ENCODE measurements at regions not wholly inside any gene's neighbourhood (a gene's known extent, or its start where the extent isn't known, plus 50 kb on each side); places are given as distances from the start of the nearest gene placed in this dataset.

- no peak for DNase-seq (ENCODE audit: low read depth)
These were observed 205.9 kb upstream of the IL12B start for GRCh38 chr5:159536166-159536565.

DNA sequence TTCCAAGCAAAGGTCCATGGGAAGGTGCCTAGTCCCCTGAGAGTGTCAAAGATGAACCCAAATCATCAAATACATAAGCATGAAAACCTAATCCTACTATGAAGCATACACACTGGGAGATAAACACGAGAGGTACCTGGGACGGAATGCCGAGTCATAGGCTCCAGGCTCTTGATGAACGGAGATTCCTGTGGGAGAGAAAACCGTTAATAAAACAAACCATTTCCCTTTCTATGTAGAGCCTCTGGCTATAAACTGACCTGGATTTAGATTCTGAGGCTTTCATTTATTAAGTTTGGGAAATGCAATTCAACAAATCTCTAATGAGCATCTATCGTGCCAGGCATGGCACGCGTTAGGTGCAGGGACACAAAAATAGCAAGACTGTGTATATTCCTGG lies 206.4 kb upstream of the IL12B start:
- no peak for DNase-seq (ENCODE audit: low read depth)

GRCh38 chr5:159539678-159540077 lies 209.4 kb upstream of the IL12B start:
- DNase-seq (ENCODE audit: low read depth) = no peak

DNA sequence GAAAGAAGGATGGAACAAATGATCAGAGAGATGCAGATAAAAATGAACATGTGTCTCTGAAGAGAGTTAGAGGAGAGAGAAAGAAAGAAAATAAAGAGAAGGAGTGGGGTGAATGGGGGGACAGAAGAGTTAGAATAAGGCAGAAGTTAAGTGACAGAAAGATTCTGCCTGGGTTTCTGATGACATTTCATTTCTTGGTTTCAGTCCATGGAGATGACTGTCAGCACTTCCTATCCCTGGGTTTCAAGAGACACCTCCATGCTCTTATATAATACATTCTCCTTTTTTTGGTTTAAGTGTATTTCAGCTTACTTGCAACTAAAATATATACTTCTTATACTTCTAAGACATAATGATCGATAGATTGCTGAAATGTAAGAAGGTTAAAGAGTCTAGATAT lies 213.0 kb upstream of the IL12B start:
- no peak for DNase-seq (ENCODE audit: low read depth)

DNA sequence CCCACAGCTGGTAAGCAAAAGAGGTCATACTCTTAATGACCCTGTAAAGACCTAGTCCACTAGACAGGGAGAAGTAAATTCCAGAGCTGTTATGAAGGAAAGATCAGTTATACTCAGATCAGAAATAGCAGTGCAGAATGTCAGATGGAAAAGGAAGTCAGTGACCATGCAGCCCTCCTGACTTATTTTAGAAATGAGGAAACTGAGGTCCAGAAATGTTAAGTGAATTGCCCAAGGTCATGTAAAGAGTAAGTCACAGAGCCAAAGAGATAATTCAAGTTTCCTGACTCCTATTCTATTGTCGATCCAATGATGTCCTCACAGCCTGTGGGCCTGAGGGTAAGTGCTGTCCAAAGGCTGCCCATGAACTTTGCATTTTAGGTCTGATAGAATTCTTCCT lies 214.9 kb upstream of the IL12B start:
- DNase-seq (ENCODE audit: low read depth) = no peak

- DNase-seq (ENCODE audit: low read depth) = no peak
These were observed 217.3 kb upstream of the IL12B start for GRCh38 chr5:159547466-159548195.

DNA sequence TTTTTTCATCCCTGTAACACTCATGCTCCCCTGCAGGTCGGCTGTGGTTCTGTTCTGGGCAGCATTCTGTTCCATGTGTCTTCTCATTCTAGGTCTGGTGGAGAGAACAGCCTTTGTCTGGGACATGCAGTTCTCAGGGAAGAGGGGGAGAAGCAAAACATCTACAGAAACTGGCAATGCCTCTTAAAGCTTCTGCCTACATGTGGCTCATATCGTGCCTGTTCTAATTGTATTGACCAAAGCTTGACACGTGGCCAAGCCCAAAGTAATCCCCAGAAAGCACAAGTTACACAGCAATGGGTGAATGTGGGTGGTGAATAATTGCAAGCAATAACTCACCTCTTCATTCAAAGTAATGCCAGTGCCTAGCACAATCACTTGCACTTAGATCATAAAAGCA lies 218.2 kb upstream of the IL12B start:
- DNase-seq (ENCODE audit: low read depth) = no peak

GRCh38 chr5:159549046-159549445 lies 218.8 kb upstream of the IL12B start:
- DNase-seq (ENCODE audit: low read depth) = no peak

- no peak for DNase-seq (ENCODE audit: low read depth)
These were observed 220.7 kb upstream of the IL12B start for GRCh38 chr5:159550951-159551350.

DNA sequence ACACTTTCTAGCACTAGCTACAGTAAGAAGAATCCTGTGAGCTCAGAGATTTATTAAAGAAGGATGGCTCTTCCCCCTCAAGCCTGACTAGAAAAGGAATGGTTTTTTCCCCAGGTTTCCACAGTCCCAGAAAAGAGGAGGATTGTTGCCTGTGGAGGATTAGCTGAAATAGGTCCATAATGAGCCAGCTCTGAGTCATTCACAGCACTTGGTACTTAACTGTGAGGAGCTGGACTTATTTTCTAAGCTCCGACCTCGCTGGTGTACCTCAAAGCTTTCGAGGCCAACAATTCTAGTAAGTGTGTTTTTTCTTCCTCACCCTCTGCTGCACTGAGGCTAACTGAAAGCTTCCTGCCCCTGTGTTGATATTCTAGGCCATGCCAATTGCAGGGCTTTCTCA lies 222.5 kb upstream of the IL12B start:
- no peak for DNase-seq (ENCODE audit: low read depth)

DNA sequence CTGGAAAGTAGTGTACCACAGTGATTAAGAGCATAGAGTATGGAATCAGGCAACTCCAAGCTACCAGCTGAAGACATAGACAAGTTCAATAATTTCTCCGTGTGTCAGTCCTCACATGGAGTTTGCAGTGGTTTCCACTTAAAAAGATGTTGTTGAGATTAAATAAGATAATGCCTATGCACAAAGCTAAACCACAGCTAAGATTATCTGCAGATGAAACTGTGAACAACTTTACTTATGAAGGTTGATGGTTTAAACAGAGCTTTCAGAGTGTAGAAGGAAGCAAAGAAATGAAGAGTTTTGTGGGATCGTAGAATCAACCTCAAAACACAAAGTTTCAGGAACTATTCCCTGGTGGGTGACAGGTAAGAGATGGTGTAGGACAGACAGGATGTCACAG lies 223.5 kb upstream of the IL12B start:
- no peak for DNase-seq (ENCODE audit: low read depth)

DNA sequence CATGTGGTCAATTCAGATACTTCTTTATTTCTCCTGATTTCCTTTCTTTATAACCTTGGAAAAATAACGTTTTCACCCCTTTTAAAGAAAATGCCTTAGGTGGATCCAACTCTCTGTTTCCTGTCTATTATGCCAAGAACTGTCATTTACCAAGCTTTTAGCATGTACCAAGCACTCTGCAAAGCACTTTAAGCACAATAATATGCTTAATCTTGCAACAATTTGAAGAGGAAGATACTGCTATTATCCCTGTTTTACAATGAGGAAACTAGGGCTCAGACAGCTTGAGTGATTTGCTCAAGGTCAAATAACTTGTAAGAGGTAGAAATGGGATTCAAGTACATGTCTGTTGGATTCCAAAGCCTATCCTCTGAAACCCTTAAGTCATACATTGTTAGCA lies 224.8 kb upstream of the IL12B start:
- DNase-seq (ENCODE audit: low read depth) = no peak

- DNase-seq (ENCODE audit: low read depth) = no peak
These were observed 229.1 kb upstream of the IL12B start for GRCh38 chr5:159559337-159559736.

DNA sequence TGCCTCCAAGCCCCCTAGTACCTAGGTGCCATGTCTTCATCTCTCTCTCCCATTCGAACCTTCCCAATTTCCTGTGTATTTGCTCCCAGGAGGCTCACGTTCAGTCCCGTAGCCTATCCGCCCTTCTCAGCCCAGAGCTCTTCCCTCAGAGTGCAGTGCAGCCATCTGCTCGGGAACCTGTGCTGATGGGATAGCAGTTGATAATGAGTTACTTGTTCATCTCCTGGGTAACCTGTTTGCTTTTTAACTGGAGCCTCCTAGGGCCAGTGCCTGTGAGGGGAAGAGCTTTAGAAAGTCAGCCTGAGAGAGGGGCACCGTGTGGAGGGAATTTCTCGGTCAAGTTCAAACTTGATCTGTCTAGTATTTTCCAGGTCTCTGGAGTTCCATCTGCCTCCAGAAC lies 229.8 kb upstream of the IL12B start:
- no peak for DNase-seq (ENCODE audit: low read depth)

GRCh38 chr5:159564031-159564430 lies 233.7 kb upstream of the IL12B start:
- DNase-seq (ENCODE audit: low read depth) = no peak

- no peak for DNase-seq (ENCODE audit: low read depth)
These were observed 236.5 kb upstream of the IL12B start for GRCh38 chr5:159566832-159567231.

- DNase-seq (ENCODE audit: low read depth) = no peak
These were observed 237.2 kb upstream of the IL12B start for GRCh38 chr5:159567461-159567860.

DNA sequence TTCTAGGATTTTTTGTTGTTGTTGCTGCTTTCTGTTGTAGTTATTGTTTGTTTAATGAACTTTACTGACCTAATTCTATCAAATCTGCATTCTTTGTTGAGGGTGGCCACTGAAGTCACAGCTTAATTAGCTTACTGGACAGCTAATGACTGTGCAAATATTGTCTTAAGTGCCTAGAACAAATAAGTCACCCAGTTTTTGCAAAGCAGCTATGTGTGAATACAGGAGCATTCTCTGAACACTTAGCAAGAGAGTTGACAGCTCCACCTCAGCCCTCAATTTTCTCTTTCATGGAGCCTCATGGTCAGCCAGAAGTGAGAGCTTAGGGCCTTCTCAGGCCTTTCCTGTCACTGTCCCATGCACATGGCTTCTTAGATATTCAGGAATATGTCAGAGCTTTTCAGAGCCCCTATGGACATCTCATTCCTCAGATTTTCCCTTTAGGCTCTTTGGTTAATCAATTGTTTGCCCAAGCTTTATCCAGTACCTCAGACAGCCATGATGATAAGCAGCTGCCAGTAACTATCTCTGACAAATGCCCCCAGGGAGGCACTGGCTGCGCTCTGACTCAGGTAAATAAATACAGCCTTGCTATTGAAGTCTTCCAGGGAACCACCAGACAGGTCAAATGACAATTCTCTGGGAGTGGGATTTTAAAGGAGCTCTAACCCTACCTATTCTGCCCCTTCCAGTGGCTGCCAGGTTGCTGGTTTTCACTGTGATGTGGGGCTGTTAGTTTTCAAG lies 241.4 kb upstream of the IL12B start:
- DNase-seq (ENCODE audit: low read depth) = no peak

- no peak for DNase-seq (ENCODE audit: low read depth)
These were observed 246.6 kb upstream of the IL12B start for GRCh38 chr5:159576902-159577301.

GRCh38 chr5:159581502-159582249 lies 251.4 kb upstream of the IL12B start:
- no peak for DNase-seq (ENCODE audit: low read depth)

DNA sequence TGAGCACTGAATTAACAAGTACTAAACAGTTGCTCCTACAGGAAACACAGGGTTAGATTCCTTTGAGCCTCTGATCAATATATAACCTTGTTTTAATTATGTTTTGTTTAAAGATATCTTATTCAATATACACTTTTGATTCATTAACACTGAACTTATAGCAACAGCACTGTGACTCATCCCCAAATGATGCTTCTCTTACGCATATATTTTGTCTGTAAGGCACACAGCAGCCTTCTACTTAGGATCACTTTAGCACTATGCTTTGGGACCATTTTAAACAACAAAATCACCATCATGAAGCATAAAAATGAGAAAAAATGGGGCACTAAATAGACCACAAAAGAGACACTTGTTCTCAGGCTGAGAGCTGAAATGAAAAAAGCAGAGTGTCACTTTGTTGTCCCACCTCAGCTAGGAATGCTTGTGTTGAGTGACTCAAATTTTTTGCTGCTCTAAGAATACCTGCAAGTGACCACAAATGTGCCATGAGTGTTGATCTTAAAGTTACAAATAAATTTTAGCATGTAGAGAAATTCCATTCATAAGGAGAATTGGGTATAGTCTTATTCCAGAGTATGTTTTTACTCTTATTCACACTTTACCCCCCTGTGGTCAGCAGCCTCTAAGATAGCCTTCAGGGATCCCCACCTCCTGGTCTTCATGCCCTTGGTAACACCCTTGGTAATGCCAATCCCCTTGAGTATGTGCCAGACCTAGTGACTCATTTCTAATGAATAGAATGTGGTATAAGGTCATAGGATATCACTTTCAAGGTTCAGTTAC lies 252.7 kb upstream of the IL12B start:
- DNase-seq (ENCODE audit: low read depth) = no peak

- DNase-seq (ENCODE audit: low read depth) = no peak
These were observed 256.6 kb upstream of the IL12B start for GRCh38 chr5:159586921-159587320.

Measured in CMK (cell line).